ENCODE measurements at regions not wholly inside any gene's neighbourhood (a gene's known extent, or its start where the extent isn't known, plus 50 kb on each side); places are given as distances from the start of the nearest gene placed in this dataset.

- POLR2A ChIA-PET, result interaction anchor here (0.6 kb wide), 1 partner anchor 37 kb away, joined by 3 read pairs; no protein-coding TSS in a partner anchor
- no peak for FAIRE-seq
- BruUV-seq (replicated peaks), result no TSS peak
Measured at GRCh38 chr6:15076565-15076964, 169.3 kb upstream of the JARID2 start.

GRCh38 chr6:15077006-15077405, 168.9 kb upstream of the JARID2 start:
- intact Hi-C loops (cut with micrococcal nuclease; ENCODE audit: unreplicated experiment), result no loop called here
- Histone ChIP-seq H3K9ac (ENCODE audit: control insufficient read depth, insufficient read depth, low read length) (no peak overlapping the region), H3K4me3 (no peak overlapping the region), H2AFZ (ENCODE audit: control insufficient read depth, low read depth, low read length) (no peak overlapping the region; the same call in 1 of the 2 replicates), H3K79me2 (ENCODE audit: control insufficient read depth, insufficient read depth, low read length) (no peaks in the 10 kb centered on the region), H3K27ac (ENCODE audit: control insufficient read depth, insufficient read depth) (no peak overlapping the region), H3K4me1 (ENCODE audit: control insufficient read depth, insufficient read depth, low read length) (no peaks in the 10 kb centered on the region), H3K36me3 (ENCODE audit: control insufficient read depth in 2 of 2, insufficient read depth in 2 of 2, low read length in 1 of 2) (no peaks in the 10 kb centered on the region), H4K20me1 (ENCODE audit: control insufficient read depth, insufficient read depth) (no peaks in the 10 kb centered on the region), H3K9me3 (replicated peaks; ENCODE audit: control insufficient read depth, insufficient read depth, low read length) (no peaks in the 10 kb centered on the region), H3K27me3 (replicated peaks in 1 of 2; ENCODE audit: control insufficient read depth in 2 of 2, insufficient read depth in 2 of 2, low read length in 1 of 2) (no peaks in the 10 kb centered on the region), H3K4me2 (ENCODE audit: control insufficient read depth, insufficient read depth) (no peak overlapping the region)
- in situ Hi-C loops (cut with MboI), result no loop called here
- CTCF ChIA-PET, result interaction anchor here (1.2 kb wide), 1 partner anchor 63 kb away, joined by 3 read pairs; no protein-coding TSS in a partner anchor
- FAIRE-seq (no peak), DNase-seq (ENCODE audit: low read depth, low spot score) (no peak), ATAC-seq (no peak)
- SMC1A ChIA-PET (ENCODE audit: uncharacterized antibody, unreplicated experiment), result interaction anchor here (1.2 to 1.4 kb wide), 2 partner anchors 10 to 94 kb away, joined by 4 to 6 read pairs; no protein-coding TSS in a partner anchor
- BruUV-seq (replicated peaks), result no TSS peak
- POLR2A ChIA-PET, result interaction anchor here (0.6 kb wide), 1 partner anchor 37 kb away, joined by 3 read pairs; no protein-coding TSS in a partner anchor
- RAD21 ChIA-PET (ENCODE audit: unreplicated experiment), result no interaction called here
- WGBS (ENCODE audit: insufficient coverage, insufficient replicate concordance, low lambda C conversion rate, missing lambda C conversion rate), result 0% methylated on average over 4 of the region's 4 CpGs
- no peak for TF ChIP-seq EP300 (IDR thresholded peaks at IDR 0.05; ENCODE audit: borderline replicate concordance in 1 of 2, control insufficient read depth in 1 of 2, low read depth in 2 of 2, low read length in 2 of 2)
- no peak for TF ChIP-seq CREB1 (IDR thresholded peaks at IDR 0.05; ENCODE audit: low read depth)
- TF ChIP-seq NFYB (IDR thresholded peaks at IDR 0.05; ENCODE audit: insufficient read depth, low read depth, low read length), result no peak
- TF ChIP-seq ZBTB33 (IDR thresholded peaks at IDR 0.05), result no peak
- TF ChIP-seq ZNF592 (IDR thresholded peaks at IDR 0.05), result no peak
- no peak for TF ChIP-seq YY1 (IDR thresholded peaks at IDR 0.05; ENCODE audit: low read depth, low read length)

More at GRCh38 chr6:15076565-15076964, 169.3 kb upstream of the JARID2 start:
- in situ Hi-C loops (cut with MboI) (no loop called here), intact Hi-C loops (cut with micrococcal nuclease; ENCODE audit: unreplicated experiment) (no loop called here)
- ChIA-PET SMC1A (ENCODE audit: uncharacterized antibody, unreplicated experiment) (interaction anchor here (1.2 to 1.4 kb wide), 2 partner anchors 10 to 94 kb away, joined by 4 to 6 read pairs; no protein-coding TSS in a partner anchor), CTCF (no interaction called here), RAD21 (ENCODE audit: unreplicated experiment) (no interaction called here)
- Histone ChIP-seq H3K4me1 (ENCODE audit: control insufficient read depth, insufficient read depth, low read length) (no peaks in the 10 kb centered on the region), H2AFZ (ENCODE audit: control insufficient read depth, low read depth, low read length) (no peak overlapping the region), H3K36me3 (ENCODE audit: control insufficient read depth in 2 of 2, insufficient read depth in 2 of 2, low read length in 1 of 2) (no peaks in the 10 kb centered on the region), H3K9ac (ENCODE audit: control insufficient read depth, insufficient read depth, low read length) (no peak overlapping the region), H3K27ac (ENCODE audit: control insufficient read depth, insufficient read depth) (no peak overlapping the region), H3K9me3 (replicated peaks; ENCODE audit: control insufficient read depth, insufficient read depth, low read length) (no peaks in the 10 kb centered on the region), H4K20me1 (ENCODE audit: control insufficient read depth, insufficient read depth) (no peaks in the 10 kb centered on the region), H3K79me2 (ENCODE audit: control insufficient read depth, insufficient read depth, low read length) (no peaks in the 10 kb centered on the region), H3K4me2 (ENCODE audit: control insufficient read depth, insufficient read depth) (no peak overlapping the region), H3K27me3 (replicated peaks in 1 of 2; ENCODE audit: control insufficient read depth in 2 of 2, insufficient read depth in 2 of 2, low read length in 1 of 2) (no peaks in the 10 kb centered on the region), H3K4me3 (no peak overlapping the region)
- no peak for TF ChIP-seq JUNB (IDR thresholded peaks at IDR 0.05)
- no peak for TF ChIP-seq ELK1 (IDR thresholded peaks at IDR 0.05; ENCODE audit: low read depth, low read length)
- no peak for TF ChIP-seq ZNF622 (IDR thresholded peaks at IDR 0.05)
- no peak for TF ChIP-seq TCF3 (IDR thresholded peaks at IDR 0.05; ENCODE audit: borderline replicate concordance, insufficient read depth, low read depth, low read length)
- 23% methylated on average over 4 of the region's 4 CpGs for WGBS (ENCODE audit: insufficient coverage, insufficient replicate concordance, low lambda C conversion rate, missing lambda C conversion rate)
- ATAC-seq (no peak), DNase-seq (ENCODE audit: low read depth, low spot score) (no peak)

All from GM12878 (cell line).